Activated CD8-positive, alpha-beta T cell treated with anti-CD3 and anti-CD28 coated beads for 36 hours (primary cell): ENCODE measurements at regions not wholly inside any gene's neighbourhood (a gene's known extent, or its start where the extent isn't known, plus 50 kb on each side); places are given as distances from the start of the nearest gene placed in this dataset.
"Not testable (repeated sequence)": the region's sequence is repeated elsewhere in the genome, so short reads cannot be mapped to it uniquely, and the experiment has no call there.

Experiments used
- ATAC-seq: fragments of 200-7000 bp; cut with Tn5 transposase; one replicate; pipeline ENCODE4 v1.10.0; 2021; ENCODE audit warnings: mild to moderate bottlenecking, moderate library complexity
- CTCF ChIA-PET: fragments of 350-600 bp; sonication (Branson Sonifier 250); formaldehyde crosslinking; loops from one replicate; lab custom pipeline; 2021; ENCODE audit warnings: antibody characterized with exemption; lab: Charles Lee
- POLR2A ChIA-PET: fragments of 350-600 bp; sonication (Branson Sonifier 250); formaldehyde crosslinking; loops from one replicate; lab custom pipeline; 2021; ENCODE audit warnings: antibody characterized with exemption; lab: Charles Lee
- DNase-seq: peaks from one replicate; pipeline ENCODE4 v3.0.0-alpha.2; 2020
- H3K27ac Mint-ChIP-seq: one replicate; pipeline ENCODE4 v1.8.0; 2021; ENCODE audit warnings: mild to moderate bottlenecking, mixed read lengths
- H3K27me3 Mint-ChIP-seq: one replicate; pipeline ENCODE4 v1.8.0; 2021; ENCODE audit warnings: mixed read lengths
- H3K36me3 Mint-ChIP-seq: one replicate; pipeline ENCODE4 v1.8.0; 2021; ENCODE audit warnings: low read depth, mixed read lengths
- H3K4me1 Mint-ChIP-seq: one replicate; pipeline ENCODE4 v1.8.0; 2021; ENCODE audit warnings: low read depth, mixed read lengths
- H3K4me3 Mint-ChIP-seq: one replicate; pipeline ENCODE4 v1.8.0; 2021; ENCODE audit warnings: mild to moderate bottlenecking, moderate library complexity, mixed read lengths
- H3K9me3 Mint-ChIP-seq: one replicate; pipeline ENCODE4 v1.8.0; 2021; ENCODE audit warnings: mixed read lengths
- CTCF ChIP-seq: fragments of 200-600 bp; IDR thresholded peaks from one replicate; pipeline ENCODE4 v1.8.0; 2022; ENCODE audit warnings: antibody characterized with exemption, mild to moderate bottlenecking
- intact Hi-C: fragments of 100-400 bp; cut with micrococcal nuclease; formaldehyde crosslinking; loops from one replicate; pipeline ENCODE4 v1.10.0; 2022

- ATAC-seq (no peak), DNase-seq (no peak)
- Mint-ChIP-seq H3K27me3 (peaks cover 2% of the 10 kb centered on the region), H3K4me3 (no peak overlapping the region), H3K36me3 (no peaks in the 10 kb centered on the region), H3K27ac (no peak overlapping the region), H3K9me3 (no peaks in the 10 kb centered on the region), H3K4me1 (no peaks in the 10 kb centered on the region)
- no peak for TF ChIP-seq CTCF
- CTCF ChIA-PET, result no interaction called here
- POLR2A ChIA-PET, result no interaction called here
- intact Hi-C loops, result no loop called here
These were observed 275.3 kb upstream of the TUT7 start for GRCh38 chr9:86629530-86629929.

- no peaks in the 10 kb centered on the region for H3K9me3 Mint-ChIP-seq
- ATAC-seq (no peak), DNase-seq (no peak)
- H3K4me1 Mint-ChIP-seq, result no peaks in the 10 kb centered on the region
- CTCF ChIA-PET, result no interaction called here
- peaks cover 1% of the 10 kb centered on the region for H3K27me3 Mint-ChIP-seq
- no peak overlapping the region for H3K4me3 Mint-ChIP-seq
- H3K27ac Mint-ChIP-seq, result no peak overlapping the region
- POLR2A ChIA-PET, result no interaction called here
- intact Hi-C loops, result no loop called here
- no peaks in the 10 kb centered on the region for H3K36me3 Mint-ChIP-seq
- TF ChIP-seq CTCF, result no peak
These were observed 272.6 kb upstream of the TUT7 start for GRCh38 chr9:86626802-86627201.

- Mint-ChIP-seq H3K9me3 (no peaks in the 10 kb centered on the region), H3K4me1 (no peaks in the 10 kb centered on the region), H3K36me3 (no peaks in the 10 kb centered on the region), H3K4me3 (no peak overlapping the region), H3K27ac (no peak overlapping the region), H3K27me3 (peaks cover 1% of the 10 kb centered on the region)
- ChIA-PET POLR2A (no interaction called here), CTCF (no interaction called here)
- ATAC-seq (no peak), DNase-seq (no peak)
- no peak for TF ChIP-seq CTCF
- intact Hi-C loops, result no loop called here
These were observed 270.4 kb upstream of the TUT7 start for GRCh38 chr9:86624630-86625029.

GRCh38 chr9:86614871-86615849 lies 260.9 kb upstream of the TUT7 start:
- TF ChIP-seq CTCF, result peak; percentile 25
- DNase-seq (peak; percentile 16), ATAC-seq (no peak)
- Mint-ChIP-seq H3K4me3 (no peak overlapping the region), H3K4me1 (no peaks in the 10 kb centered on the region), H3K27ac (no peak overlapping the region), H3K9me3 (peaks cover 2% of the 10 kb centered on the region), H3K27me3 (peaks cover 12% of the 10 kb centered on the region), H3K36me3 (no peaks in the 10 kb centered on the region)
- intact Hi-C loops, result no loop called here
- POLR2A ChIA-PET, result no interaction called here
- CTCF ChIA-PET, result interaction anchor here (1.0 to 1.9 kb wide), 3 partner anchors 10 to 710 kb away, joined by 3 to 5 read pairs (median 4); no protein-coding TSS in a partner anchor

- intact Hi-C loops, result no loop called here
These were observed 259.7 kb upstream of the TUT7 start for GRCh38 chr9:86613943-86614342.

GRCh38 chr9:86611534-86611933 lies 257.3 kb upstream of the TUT7 start:
- H3K9me3 Mint-ChIP-seq, ATAC-seq, intact Hi-C loops, H3K27ac Mint-ChIP-seq, POLR2A ChIA-PET, H3K4me3 Mint-ChIP-seq, H3K36me3 Mint-ChIP-seq, DNase-seq, H3K4me1 Mint-ChIP-seq, CTCF ChIA-PET: not testable (repeated sequence)
- H3K27me3 Mint-ChIP-seq, result peaks cover 10% of the 10 kb centered on the region

More at GRCh38 chr9:86613943-86614342, 259.7 kb upstream of the TUT7 start:
- Mint-ChIP-seq H3K9me3 (no peaks in the 10 kb centered on the region), H3K4me1 (no peaks in the 10 kb centered on the region), H3K27me3 (peaks cover 10% of the 10 kb centered on the region), H3K36me3 (no peaks in the 10 kb centered on the region), H3K4me3 (no peak overlapping the region), H3K27ac (no peak overlapping the region)
- DNase-seq (no peak), ATAC-seq (no peak)
- ChIA-PET POLR2A (no interaction called here), CTCF (no interaction called here)
- TF ChIP-seq CTCF, result no peak
